NCI-H524 treated with DMSO at 0.1 percent for 48 hours (cell line): ENCODE measurements at regions not wholly inside any gene's neighbourhood (a gene's known extent, or its start where the extent isn't known, plus 50 kb on each side); places are given as distances from the start of the nearest gene placed in this dataset.
"Not testable (repeated sequence)": the region's sequence is repeated elsewhere in the genome, so short reads cannot be mapped to it uniquely, and the experiment has no call there.

ENCODE experiments used
- DNase-seq: peaks from one replicate; lab custom pipeline; 2025; lab: John Stamatoyannopoulos, UW

- no peak for DNase-seq
These were observed 87.9 kb upstream of the TRIO start for GRCh38 chr5:14054965-14055963.

- DNase-seq, result no peak
These were observed 88.9 kb upstream of the TRIO start for GRCh38 chr5:14054111-14054854.

- DNase-seq, result no peak
These were observed 92.3 kb upstream of the TRIO start for GRCh38 chr5:14050821-14051220.

DNA sequence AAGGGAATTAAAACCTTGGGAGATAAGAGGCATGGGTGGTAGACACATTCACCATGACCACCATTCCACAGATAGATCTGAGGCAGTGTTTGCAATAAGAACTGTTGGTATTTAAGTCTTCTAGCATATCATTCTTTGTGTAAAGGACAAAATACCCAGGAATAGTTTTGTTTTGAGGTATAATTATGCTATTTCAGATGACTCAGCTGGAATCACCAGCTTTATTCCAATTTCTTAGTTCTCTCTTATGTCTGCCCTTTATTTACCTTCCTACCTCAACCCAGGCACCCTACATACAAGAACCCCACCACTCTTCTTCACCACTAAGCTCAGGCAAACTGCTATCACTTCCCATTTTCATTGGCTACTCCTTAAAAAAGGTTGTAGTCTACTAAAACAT lies 94.7 kb upstream of the TRIO start:
- DNase-seq, result no peak

DNA sequence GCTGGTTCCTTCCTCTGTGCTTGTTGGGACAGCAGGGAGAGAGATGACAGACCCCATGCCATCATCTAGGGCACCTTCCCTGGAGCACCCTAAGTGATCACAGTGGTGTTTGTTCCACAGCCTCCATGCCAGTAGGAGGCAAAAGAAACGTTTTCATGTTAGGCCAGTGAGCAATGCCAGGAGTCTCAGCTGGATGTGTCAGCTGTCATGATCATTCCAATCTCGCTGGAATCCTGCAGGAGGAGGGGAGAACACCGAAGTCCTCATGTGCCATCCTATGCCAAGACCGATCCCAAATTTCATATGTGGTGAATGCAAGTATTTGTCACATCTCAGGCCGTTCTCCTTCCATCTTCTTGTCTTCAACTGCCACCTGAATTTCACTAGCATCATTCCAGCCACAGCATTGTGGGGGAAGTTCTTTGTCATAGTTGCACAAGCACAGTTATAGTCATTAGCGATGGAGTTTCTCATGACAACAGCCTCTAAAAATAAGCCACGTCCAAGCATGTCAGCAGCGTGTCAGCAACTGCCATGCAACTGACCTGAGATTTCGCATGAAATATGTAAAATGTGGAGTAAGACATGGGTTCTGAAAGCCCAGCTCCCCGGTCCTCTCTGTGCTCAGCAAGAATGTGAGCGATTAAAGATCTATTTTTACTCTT lies 97.2 kb upstream of the DNAH5 start:
- no peak for DNase-seq

- peak; percentile 31 for DNase-seq
These were observed 96.1 kb upstream of the DNAH5 start for GRCh38 chr5:14040542-14040941.

DNA sequence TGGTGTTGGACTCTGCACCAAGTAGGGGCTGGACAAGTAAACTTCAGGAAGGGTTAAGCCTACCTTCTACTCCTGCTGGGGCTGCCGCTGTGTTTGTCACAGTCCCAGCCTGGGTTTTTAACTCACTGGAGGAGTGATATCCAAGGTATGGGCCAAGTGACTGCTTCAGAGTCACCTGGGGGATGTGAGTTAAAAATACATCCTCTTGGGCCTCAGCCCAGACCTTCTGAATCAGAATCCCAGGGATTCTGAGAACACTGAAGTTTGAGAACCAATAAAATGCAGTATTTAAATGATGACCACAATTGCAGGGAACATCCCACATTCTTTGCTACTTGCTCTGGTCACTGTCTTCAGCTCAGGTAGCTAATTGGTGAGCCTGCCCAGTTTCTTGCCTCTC lies 95.1 kb upstream of the DNAH5 start:
- no peak for DNase-seq

- DNase-seq, result no peak
These were observed 94.6 kb upstream of the DNAH5 start for GRCh38 chr5:14039063-14039462.

DNA sequence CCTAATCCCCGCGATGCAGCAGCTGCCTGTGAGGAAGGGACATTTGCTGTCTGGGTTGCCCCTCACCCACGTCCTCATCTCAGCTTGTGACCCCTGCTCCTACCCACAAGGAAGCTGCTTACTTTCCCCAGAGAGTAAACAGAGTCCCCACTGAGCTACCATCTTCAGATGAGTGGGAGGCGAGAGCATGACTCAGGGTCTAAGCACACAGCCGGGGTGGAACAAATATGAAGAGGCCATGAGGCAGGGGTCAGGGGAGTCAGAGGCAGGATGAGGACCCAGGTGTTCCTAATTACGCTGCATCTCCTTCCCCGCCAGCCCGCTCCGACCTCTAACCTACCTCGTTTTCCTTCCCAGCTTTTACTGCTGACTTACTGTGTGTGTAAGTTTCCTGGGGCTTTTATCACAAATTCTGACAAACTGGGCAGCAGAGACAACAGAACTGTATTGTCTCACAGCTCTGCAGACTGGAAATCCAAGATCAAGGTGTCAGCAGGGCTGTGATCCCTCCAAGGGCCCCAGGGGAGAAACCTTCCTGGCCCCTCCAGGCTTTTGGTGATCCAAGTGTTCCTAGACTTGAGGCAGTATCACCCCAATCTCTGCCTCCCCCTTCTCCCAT lies 94.0 kb upstream of the DNAH5 start:
- DNase-seq, result no peak

GRCh38 chr5:14036947-14037346 lies 92.5 kb upstream of the DNAH5 start:
- DNase-seq, result no peak

DNA sequence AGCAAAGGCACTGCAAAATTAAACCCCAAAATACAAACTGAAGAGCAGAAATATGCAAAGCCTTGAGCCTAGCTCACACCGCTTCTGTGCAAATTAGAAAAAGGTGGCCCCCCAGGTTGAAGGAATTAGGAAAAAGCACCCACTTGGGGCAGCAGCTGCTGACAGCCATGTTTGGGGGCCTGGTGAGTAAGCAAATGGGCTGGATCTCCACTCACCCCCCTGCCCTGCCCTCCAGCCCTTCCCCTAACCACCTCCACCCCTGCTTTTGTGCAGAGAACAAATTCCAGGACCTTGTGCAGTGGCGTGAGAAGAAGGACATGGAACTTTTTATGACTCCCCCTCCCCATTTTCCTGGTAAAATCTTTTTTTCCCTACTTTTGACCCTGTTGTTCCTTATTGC lies 92.0 kb upstream of the DNAH5 start:
- DNase-seq, result no peak

- DNase-seq, result no peak
These were observed 91.5 kb upstream of the DNAH5 start for GRCh38 chr5:14035859-14036503.

GRCh38 chr5:14034963-14035362 lies 90.5 kb upstream of the DNAH5 start:
- no peak for DNase-seq

GRCh38 chr5:14032918-14033317 lies 88.4 kb upstream of the DNAH5 start:
- no peak for DNase-seq

- no peak for DNase-seq
These were observed 84.6 kb upstream of the DNAH5 start for GRCh38 chr5:14028938-14029584.

- no peak for DNase-seq
These were observed 83.7 kb upstream of the DNAH5 start for GRCh38 chr5:14028188-14028587.

DNA sequence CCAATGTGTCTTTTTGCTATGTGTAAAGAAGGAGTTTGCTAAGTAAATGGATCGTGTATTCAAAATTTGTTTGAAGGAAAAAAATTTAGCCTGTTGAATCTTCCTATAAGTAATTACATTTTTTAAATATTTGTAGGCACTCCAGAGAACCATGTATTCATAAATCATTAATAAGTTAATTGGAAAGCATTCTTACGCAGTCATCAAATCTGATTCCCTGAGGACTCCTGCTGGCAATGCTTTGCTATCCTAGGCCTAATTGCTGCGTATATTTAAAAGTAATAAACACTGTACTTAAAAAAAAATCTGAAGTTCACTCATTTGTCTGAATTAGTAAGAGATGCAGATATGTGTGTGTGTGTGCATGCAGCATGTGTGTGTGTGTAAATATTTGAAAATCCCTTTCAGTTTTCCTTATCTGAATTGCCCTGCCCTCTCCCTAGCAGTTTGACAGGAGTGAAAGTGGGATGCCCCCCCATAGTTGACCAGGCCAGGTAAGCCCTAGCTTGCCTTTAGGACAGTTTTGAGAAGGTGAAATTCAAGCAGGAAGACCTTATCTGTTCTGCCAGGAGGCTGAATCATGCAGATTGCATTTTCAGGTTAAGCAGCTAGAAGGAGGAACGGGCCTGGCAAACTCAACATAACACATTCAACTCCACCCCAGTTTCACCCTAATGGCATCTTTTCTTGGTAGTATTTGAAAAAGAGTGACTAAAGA lies 81.2 kb upstream of the DNAH5 start:
- no peak for DNase-seq

DNA sequence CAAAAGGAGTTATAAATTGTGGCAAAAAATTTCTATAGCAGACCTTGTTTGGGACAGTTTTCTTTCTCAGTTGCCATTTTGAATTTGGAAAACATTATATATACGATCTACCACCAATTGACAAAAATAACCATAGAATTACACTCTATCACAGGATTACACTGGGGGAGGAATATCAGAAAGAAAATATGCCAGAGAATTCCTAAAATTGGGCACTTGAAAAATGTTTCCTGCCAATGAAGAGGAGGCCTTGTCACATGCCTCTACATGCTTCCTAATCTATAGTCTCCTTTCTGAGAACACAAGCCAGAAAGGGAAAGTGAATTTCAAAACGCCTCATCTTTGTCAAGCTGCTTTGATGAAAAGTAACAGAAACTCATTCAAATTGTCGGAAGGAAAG lies 78.5 kb upstream of the DNAH5 start:
- DNase-seq, result no peak

GRCh38 chr5:14020944-14021343 lies 76.5 kb upstream of the DNAH5 start:
- not testable (repeated sequence) for DNase-seq

GRCh38 chr5:14019768-14020290 lies 75.3 kb upstream of the DNAH5 start:
- no peak for DNase-seq
